GM18502 (cell line): ENCODE measurements at regions not wholly inside any gene's neighbourhood (a gene's known extent, or its start where the extent isn't known, plus 50 kb on each side); places are given as distances from the start of the nearest gene placed in this dataset.
A peak's percentile ranks its signal among the peaks of the same experiment; 100 is the strongest.
"Not testable (repeated sequence)": the region's sequence is repeated elsewhere in the genome, so short reads cannot be mapped to it uniquely, and the experiment has no call there.

Experiments
- ATAC-seq: cut with Tn5 transposase; IDR thresholded peaks from one replicate; pipeline ENCODE4 v1.9.1; 2021; ENCODE audit warnings: mild to moderate bottlenecking; ENCODE audit not compliant: unreplicated experiment, poor library complexity

GRCh38 chr16:33710696-33711087, 251.3 kb downstream of the TP53TG3F start:
- ATAC-seq: not testable (repeated sequence)

- ATAC-seq: not testable (repeated sequence)
Observed at GRCh38 chr16:33711616-33712015, 252.2 kb downstream of the TP53TG3F start.

GRCh38 chr16:33712308-33712707, 252.9 kb downstream of the TP53TG3F start:
- not testable (repeated sequence) for ATAC-seq

GRCh38 chr16:33712851-33713709, 253.7 kb downstream of the TP53TG3F start:
- not testable (repeated sequence) for ATAC-seq

GRCh38 chr16:33713710-33714538, 254.5 kb downstream of the TP53TG3F start:
- not testable (repeated sequence) for ATAC-seq

GRCh38 chr16:33731167-33731566, 271.8 kb downstream of the TP53TG3F start:
- ATAC-seq: not testable (repeated sequence)

DNA sequence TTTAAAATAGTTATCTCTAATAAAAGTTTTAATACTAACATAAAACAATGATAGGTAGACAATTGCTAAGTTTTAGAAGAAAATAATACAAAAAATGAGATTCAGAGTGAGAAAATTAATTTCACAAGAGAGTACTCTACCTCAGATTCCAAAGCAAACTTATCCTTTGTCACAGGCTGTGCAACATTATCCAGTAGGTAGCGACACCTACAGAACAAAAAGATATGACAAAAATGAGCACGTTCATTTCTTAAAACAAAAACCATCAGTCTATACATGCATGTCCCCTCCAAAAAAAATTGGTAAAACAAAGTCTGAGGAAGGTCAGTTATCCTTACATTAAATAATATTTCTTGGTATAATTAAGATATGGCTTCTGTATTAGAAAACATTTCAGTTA, 275.2 kb downstream of the TP53TG3F start:
- ATAC-seq: not testable (repeated sequence)

GRCh38 chr16:33766869-33767765, 307.7 kb downstream of the TP53TG3F start:
- ATAC-seq: not testable (repeated sequence)

DNA sequence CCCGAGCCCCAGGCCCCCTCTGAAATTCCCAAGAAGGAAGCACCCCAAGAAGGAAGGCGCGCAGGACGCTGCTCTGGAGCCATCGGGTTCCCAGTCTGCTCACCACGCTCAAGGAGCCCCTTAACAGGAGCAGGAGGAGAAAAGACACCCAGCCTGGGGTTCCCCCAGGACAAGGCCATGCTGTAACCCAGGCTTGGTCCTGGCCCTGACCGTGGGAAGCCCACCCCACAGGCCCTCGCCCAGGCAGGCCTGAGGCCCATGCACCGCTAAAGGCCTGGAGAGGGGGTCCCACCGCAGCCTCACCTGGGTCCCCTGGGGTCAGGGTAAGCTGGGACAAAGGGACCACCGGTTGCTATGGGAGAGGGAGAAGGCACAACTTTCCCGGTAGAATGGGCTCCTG, 309.3 kb downstream of the TP53TG3F start:
- ATAC-seq: not testable (repeated sequence)

GRCh38 chr16:33769180-33769846, 309.9 kb downstream of the TP53TG3F start:
- not testable (repeated sequence) for ATAC-seq

DNA sequence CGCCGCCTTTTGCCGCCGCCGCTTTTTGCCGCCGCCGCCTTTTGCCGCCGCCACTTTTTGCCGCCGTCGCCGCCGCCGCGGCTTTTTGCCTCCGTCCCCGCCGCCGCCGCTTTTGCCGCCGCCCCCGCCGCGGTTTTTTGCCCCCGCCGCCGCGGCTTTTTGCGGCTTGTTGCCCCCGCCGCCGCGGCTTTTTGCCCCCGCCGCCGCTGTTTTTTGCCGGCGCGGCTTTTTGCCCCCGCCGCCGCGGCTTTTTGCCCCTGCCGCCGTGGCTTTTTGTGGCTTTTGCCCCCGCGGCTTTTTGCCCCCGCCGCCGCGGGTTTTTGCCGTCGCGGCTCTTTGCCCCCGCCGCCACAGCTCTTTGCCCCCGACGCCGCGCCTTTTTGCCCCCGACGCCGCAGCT, 311.1 kb downstream of the TP53TG3F start:
- not testable (repeated sequence) for ATAC-seq

- not testable (repeated sequence) for ATAC-seq
Observed at GRCh38 chr16:33771211-33771610, 311.8 kb downstream of the TP53TG3F start.

DNA sequence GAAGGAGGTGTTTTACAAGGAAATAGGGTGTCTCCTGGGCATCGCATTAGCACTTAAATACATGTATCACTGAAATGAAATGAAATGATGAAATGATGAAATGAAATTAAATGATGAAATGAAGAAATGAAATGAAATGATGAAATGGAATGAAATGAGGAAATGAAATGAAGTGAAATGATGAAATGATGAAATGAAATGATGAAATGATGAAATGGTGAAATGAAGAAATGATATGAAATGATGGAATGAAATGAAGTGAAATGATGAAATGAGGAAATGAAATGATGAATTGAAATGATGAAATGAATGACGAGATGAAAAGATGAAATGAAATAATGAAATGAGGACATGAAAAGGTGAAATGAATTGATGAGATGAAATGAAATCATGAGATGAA, 314.6 kb downstream of the TP53TG3F start:
- ATAC-seq: not testable (repeated sequence)

- ATAC-seq: not testable (repeated sequence)
Observed at GRCh38 chr16:33774724-33775123, 315.3 kb downstream of the TP53TG3F start.

DNA sequence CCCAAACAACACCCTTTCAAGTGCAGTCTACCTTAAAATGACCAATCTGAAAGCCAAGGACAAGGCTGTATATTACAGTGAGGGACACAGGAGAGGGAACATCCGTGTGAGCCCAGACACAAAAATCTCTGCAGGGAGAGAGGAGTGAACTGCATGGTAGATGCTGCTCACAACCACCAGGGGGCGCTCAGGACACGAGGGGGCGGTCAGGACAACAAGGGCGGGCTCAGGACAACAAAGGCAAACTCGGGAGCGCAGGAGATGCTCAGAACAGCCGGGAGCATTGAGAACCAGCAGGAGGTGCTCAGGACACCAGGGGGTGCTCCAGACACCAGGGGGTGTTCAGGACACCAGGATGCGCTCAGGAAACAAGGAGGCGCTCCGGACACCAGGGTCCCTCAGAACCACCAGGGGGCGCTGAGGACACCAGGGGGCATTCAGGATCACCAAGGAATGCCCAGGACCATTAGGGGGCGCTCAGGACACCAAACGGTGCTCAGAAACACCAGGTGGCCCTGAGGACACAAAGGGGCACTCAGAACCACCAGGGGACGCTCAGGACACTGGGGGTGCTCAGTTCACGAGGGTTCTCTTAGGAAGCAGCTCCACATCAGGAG, 357.0 kb downstream of the TP53TG3F start:
- ATAC-seq: peak; percentile 43

GRCh38 chr16:33824736-33825135, 365.3 kb downstream of the TP53TG3F start:
- not testable (repeated sequence) for ATAC-seq

- not testable (repeated sequence) for ATAC-seq
Observed at GRCh38 chr16:33827522-33827921, 368.1 kb downstream of the TP53TG3F start.

- not testable (repeated sequence) for ATAC-seq
Observed at GRCh38 chr16:33839157-33839556, 379.7 kb downstream of the TP53TG3F start.

GRCh38 chr16:33844533-33844932, 385.1 kb downstream of the TP53TG3F start:
- ATAC-seq: not testable (repeated sequence)
